Astrocyte (in vitro differentiated cells and primary cell): ENCODE measurements at regions not wholly inside any gene's neighbourhood (a gene's known extent, or its start where the extent isn't known, plus 50 kb on each side); places are given as distances from the start of the nearest gene placed in this dataset.

Experiments
- DNase-seq: peaks from one replicate; pipeline ENCODE4 v3.0.0-alpha.2; 2010; ENCODE audit warnings: low read depth
- FAIRE-seq: peaks from 2 replicates; lab custom pipeline; 2011; peaks lifted over from hg19 to GRCh38; lab: Jason Lieb, UNC
- H2AFZ ChIP-seq: 2 replicates; pipeline ENCODE4 v1.6.0; 2012; ENCODE audit warnings: low read depth, low read length, inconsistent platforms
- H3K27ac ChIP-seq: 2 replicates; pipeline ENCODE4 v1.5.1; 2011; ENCODE audit warnings: low read depth, low read length, inconsistent platforms
- H3K27me3 ChIP-seq: 2 replicates; pipeline ENCODE4 v1.6.0; 2011; ENCODE audit warnings: low read length, inconsistent platforms; ENCODE audit not compliant: insufficient read depth
- H3K36me3 ChIP-seq: 2 replicates; pipeline ENCODE4 v1.5.1; 2011; ENCODE audit warnings: low read length, inconsistent platforms; ENCODE audit not compliant: insufficient read depth
- H3K4me1 ChIP-seq: 2 replicates; pipeline ENCODE4 v1.5.1; 2011; ENCODE audit warnings: low read length, inconsistent platforms; ENCODE audit not compliant: insufficient read depth
- H3K4me2 ChIP-seq: 2 replicates; pipeline ENCODE4 v1.6.0; 2012; ENCODE audit warnings: low read length, inconsistent platforms
- H3K4me3 ChIP-seq: 2 replicates; pipeline ENCODE4 v1.5.1; 2011; ENCODE audit warnings: low read depth, mild to moderate bottlenecking, low read length, inconsistent platforms; ENCODE audit not compliant: insufficient read depth
- H3K79me2 ChIP-seq: 2 replicates; pipeline ENCODE4 v1.6.0; 2012; ENCODE audit warnings: mild to moderate bottlenecking, low read length, inconsistent platforms; ENCODE audit not compliant: insufficient read depth
- H3K9ac ChIP-seq: 2 replicates; pipeline ENCODE4 v1.6.0; 2012; ENCODE audit warnings: mild to moderate bottlenecking, low read length, inconsistent platforms
- H3K9me3 ChIP-seq: 2 replicates; pipeline ENCODE4 v1.5.1; 2012; ENCODE audit warnings: low read depth, mild to moderate bottlenecking, low read length, inconsistent platforms; ENCODE audit not compliant: insufficient read depth
- H4K20me1 ChIP-seq: 2 replicates; pipeline ENCODE4 v1.6.0; 2012; ENCODE audit warnings: low read length, inconsistent platforms; ENCODE audit not compliant: insufficient read depth
- H3K27ac Mint-ChIP-seq: one replicate; pipeline ENCODE4 v1.8.0; 2021; ENCODE audit warnings: mild to moderate bottlenecking, mixed read lengths; ENCODE audit not compliant: unreplicated experiment
- H3K27me3 Mint-ChIP-seq: one replicate; pipeline ENCODE4 v1.8.0; 2021; ENCODE audit warnings: low read depth, mixed read lengths; ENCODE audit not compliant: unreplicated experiment
- H3K36me3 Mint-ChIP-seq: one replicate; pipeline ENCODE4 v1.8.0; 2021; ENCODE audit warnings: low read depth, mixed read lengths; ENCODE audit not compliant: unreplicated experiment
- H3K4me1 Mint-ChIP-seq: one replicate; pipeline ENCODE4 v1.8.0; 2021; ENCODE audit warnings: low read depth, mixed read lengths; ENCODE audit not compliant: unreplicated experiment
- H3K4me3 Mint-ChIP-seq: one replicate; pipeline ENCODE4 v1.8.0; 2021; ENCODE audit warnings: mild to moderate bottlenecking, moderate library complexity, mixed read lengths; ENCODE audit not compliant: unreplicated experiment
- H3K9me3 Mint-ChIP-seq: one replicate; pipeline ENCODE4 v1.8.0; 2021; ENCODE audit warnings: mild to moderate bottlenecking, mixed read lengths; ENCODE audit not compliant: unreplicated experiment
- CTCF ChIP-seq: IDR thresholded peaks from 2 replicates; pipeline ENCODE4 v1.5.1; 2011; ENCODE audit warnings: low read depth, mild to moderate bottlenecking, inconsistent platforms, low read length, moderate library complexity; ENCODE audit not compliant: insufficient read depth
- EZH2 ChIP-seq: IDR thresholded peaks from 2 replicates; pipeline ENCODE4 v1.6.1; 2012; ENCODE audit warnings: mild to moderate bottlenecking, low read length, inconsistent platforms; ENCODE audit not compliant: insufficient read depth

DNA sequence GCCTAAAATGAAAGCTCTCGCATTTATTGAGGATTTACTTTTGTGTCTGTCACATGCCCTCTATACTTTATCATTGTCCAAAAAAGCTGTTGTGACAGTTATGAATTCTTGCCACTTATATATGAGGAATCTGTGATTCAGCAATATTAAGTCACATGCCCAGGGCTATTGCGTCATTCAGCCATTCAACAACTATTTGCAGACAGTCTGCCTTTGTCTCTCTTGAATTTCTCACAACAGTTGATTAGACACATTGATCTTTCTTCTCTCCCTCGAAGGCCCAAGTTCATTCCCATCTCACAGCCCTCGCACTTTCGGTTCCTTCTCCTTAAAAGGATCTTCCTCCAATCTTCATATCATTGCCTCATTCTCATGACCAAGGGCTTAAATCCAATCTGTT lies 342.6 kb downstream of the MZT1 start:
- no peaks in the 10 kb centered on the region for H3K4me1 ChIP-seq
- H3K4me2 ChIP-seq: no peak overlapping the region
- peak overlapping the region; percentile 4 for H3K27ac Mint-ChIP-seq
- no peak for FAIRE-seq
- TF ChIP-seq EZH2 (no peak), CTCF (no peak)
- H3K9me3 Mint-ChIP-seq: no peaks in the 10 kb centered on the region
- no peak overlapping the region for H3K9ac ChIP-seq
- DNase-seq: peak; percentile 48
- no peaks in the 10 kb centered on the region for H4K20me1 ChIP-seq
- no peak overlapping the region for H3K27ac ChIP-seq
- no peak overlapping the region for H3K4me3 ChIP-seq
- H3K4me1 Mint-ChIP-seq: peaks cover 4% of the 10 kb centered on the region
- no peak overlapping the region for H3K4me3 Mint-ChIP-seq
- H3K27me3 Mint-ChIP-seq: no peaks in the 10 kb centered on the region
- no peak overlapping the region for H2AFZ ChIP-seq
- H3K36me3 ChIP-seq: no peaks in the 10 kb centered on the region
- H3K9me3 ChIP-seq: no peaks in the 10 kb centered on the region
- H3K27me3 ChIP-seq: no peaks in the 10 kb centered on the region
- H3K79me2 ChIP-seq: no peaks in the 10 kb centered on the region
- no peaks in the 10 kb centered on the region for H3K36me3 Mint-ChIP-seq

DNA sequence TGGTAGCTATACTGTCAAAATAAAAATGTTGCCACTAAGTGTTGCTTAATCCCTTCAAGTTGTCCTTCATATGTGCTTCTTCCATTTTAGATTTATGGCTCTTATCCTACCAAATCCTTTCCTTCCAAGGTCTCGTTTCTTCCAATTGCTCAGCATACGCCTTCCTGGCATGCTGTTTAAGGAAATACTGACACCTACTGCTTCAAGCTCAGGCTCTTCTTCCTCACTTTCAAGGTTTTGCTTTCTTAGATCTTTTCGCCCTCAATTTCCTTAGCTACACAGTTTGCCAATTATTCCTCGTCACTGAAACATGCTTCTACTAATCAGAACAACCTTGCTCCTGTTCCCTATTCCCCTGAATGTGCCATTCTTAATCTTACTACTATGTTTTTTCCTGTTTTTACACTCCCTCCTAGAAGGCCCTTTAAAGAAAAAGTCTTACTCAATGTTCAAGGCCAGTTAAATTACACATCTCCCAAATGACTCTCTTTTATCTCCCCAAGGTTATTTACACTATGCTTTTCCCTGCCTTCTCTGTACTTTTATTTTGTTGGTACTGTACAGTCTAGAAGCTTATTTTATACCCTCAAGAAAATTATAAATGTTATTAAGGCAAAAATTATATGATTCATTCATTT lies 343.1 kb downstream of the MZT1 start:
- FAIRE-seq (no peak), DNase-seq (no peak)
- Histone ChIP-seq H3K27me3 (no peaks in the 10 kb centered on the region), H4K20me1 (no peaks in the 10 kb centered on the region), H3K4me2 (no peak overlapping the region), H3K4me3 (no peak overlapping the region), H2AFZ (peak overlapping the region; percentile 0), H3K36me3 (no peaks in the 10 kb centered on the region), H3K27ac (no peak overlapping the region), H3K4me1 (peaks cover 2% of the 10 kb centered on the region), H3K9me3 (no peaks in the 10 kb centered on the region), H3K79me2 (no peaks in the 10 kb centered on the region), H3K9ac (no peak overlapping the region)
- TF ChIP-seq CTCF: no peak
- TF ChIP-seq EZH2: no peak
- H3K27ac Mint-ChIP-seq: no peak overlapping the region
- H3K4me3 Mint-ChIP-seq: no peak overlapping the region
- H3K4me1 Mint-ChIP-seq: peaks cover 4% of the 10 kb centered on the region
- H3K9me3 Mint-ChIP-seq: no peaks in the 10 kb centered on the region
- no peaks in the 10 kb centered on the region for H3K36me3 Mint-ChIP-seq
- H3K27me3 Mint-ChIP-seq: no peaks in the 10 kb centered on the region

DNA sequence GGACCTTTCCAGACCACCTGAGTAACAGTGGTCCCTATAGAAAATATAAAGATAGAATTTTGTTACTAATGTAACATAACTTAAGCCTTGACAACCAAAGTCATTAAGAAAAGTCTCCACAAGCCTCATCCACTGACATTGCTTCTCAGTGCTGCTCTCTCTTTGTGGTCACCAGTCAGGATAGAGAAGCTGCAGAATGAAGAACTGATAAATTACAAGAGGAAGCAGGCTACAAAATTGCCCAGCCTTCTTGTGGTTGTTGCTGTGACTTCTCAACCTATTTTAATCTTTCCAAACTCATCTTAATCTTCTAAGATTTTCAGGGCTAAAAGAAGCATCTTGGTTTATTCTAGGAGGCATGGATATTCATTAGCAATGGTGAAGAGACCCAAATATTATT lies 343.8 kb downstream of the MZT1 start:
- H3K4me3 Mint-ChIP-seq: no peak overlapping the region
- DNase-seq (no peak), FAIRE-seq (no peak)
- TF ChIP-seq EZH2 (no peak), CTCF (no peak)
- no peaks in the 10 kb centered on the region for H3K27me3 Mint-ChIP-seq
- Histone ChIP-seq H3K27me3 (no peaks in the 10 kb centered on the region), H4K20me1 (no peaks in the 10 kb centered on the region), H3K79me2 (no peaks in the 10 kb centered on the region), H3K9me3 (no peaks in the 10 kb centered on the region), H3K4me1 (peaks cover 2% of the 10 kb centered on the region), H3K4me3 (no peak overlapping the region), H3K27ac (no peak overlapping the region), H3K9ac (no peak overlapping the region), H3K36me3 (no peaks in the 10 kb centered on the region), H2AFZ (no peak overlapping the region), H3K4me2 (no peak overlapping the region)
- no peaks in the 10 kb centered on the region for H3K36me3 Mint-ChIP-seq
- H3K4me1 Mint-ChIP-seq: peaks cover 4% of the 10 kb centered on the region
- H3K27ac Mint-ChIP-seq: no peak overlapping the region
- no peaks in the 10 kb centered on the region for H3K9me3 Mint-ChIP-seq
